Epithelial cell of proximal tubule (primary cell): ENCODE measurements at regions not wholly inside any gene's neighbourhood (a gene's known extent, or its start where the extent isn't known, plus 50 kb on each side); places are given as distances from the start of the nearest gene placed in this dataset.
"Not testable (repeated sequence)": the region's sequence is repeated elsewhere in the genome, so short reads cannot be mapped to it uniquely, and the experiment has no call there.

ENCODE experiments used
- DNase-seq: peaks from one replicate; pipeline ENCODE4 v3.0.0-alpha.2; 2011; ENCODE audit warnings: low read depth
- H3K4me3 ChIP-seq: 2 replicates; pipeline ENCODE4 v1.5.1; 2011; ENCODE audit warnings: low read depth, mild to moderate bottlenecking, low read length
- TF ChIP-seq, protein P1 (sequence below): conservative IDR thresholded peaks from 2 replicates; pipeline ENCODE4 v1.5.1; 2012; ENCODE audit warnings: low read depth, mild to moderate bottlenecking, low read length

GRCh38 chrX:40391662-40392061 lies 189.1 kb upstream of the ATP6AP2 start:
- no peak for DNase-seq
- H3K4me3 ChIP-seq, result no peak overlapping the region
- TF ChIP-seq, protein P1, sequence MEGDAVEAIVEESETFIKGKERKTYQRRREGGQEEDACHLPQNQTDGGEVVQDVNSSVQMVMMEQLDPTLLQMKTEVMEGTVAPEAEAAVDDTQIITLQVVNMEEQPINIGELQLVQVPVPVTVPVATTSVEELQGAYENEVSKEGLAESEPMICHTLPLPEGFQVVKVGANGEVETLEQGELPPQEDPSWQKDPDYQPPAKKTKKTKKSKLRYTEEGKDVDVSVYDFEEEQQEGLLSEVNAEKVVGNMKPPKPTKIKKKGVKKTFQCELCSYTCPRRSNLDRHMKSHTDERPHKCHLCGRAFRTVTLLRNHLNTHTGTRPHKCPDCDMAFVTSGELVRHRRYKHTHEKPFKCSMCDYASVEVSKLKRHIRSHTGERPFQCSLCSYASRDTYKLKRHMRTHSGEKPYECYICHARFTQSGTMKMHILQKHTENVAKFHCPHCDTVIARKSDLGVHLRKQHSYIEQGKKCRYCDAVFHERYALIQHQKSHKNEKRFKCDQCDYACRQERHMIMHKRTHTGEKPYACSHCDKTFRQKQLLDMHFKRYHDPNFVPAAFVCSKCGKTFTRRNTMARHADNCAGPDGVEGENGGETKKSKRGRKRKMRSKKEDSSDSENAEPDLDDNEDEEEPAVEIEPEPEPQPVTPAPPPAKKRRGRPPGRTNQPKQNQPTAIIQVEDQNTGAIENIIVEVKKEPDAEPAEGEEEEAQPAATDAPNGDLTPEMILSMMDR, result no peak

- no peak overlapping the region for H3K4me3 ChIP-seq
- no peak for DNase-seq
- TF ChIP-seq, protein P1, result no peak
These were observed 191.2 kb upstream of the ATP6AP2 start for GRCh38 chrX:40389555-40389954.

- DNase-seq, result no peak
- no peak overlapping the region for H3K4me3 ChIP-seq
- TF ChIP-seq, protein P1, result no peak
These were observed 192.3 kb upstream of the ATP6AP2 start for GRCh38 chrX:40388441-40388840.

- DNase-seq, H3K4me3 ChIP-seq: not testable (repeated sequence)
These were observed 192.9 kb upstream of the ATP6AP2 start for GRCh38 chrX:40387869-40388268.

DNA sequence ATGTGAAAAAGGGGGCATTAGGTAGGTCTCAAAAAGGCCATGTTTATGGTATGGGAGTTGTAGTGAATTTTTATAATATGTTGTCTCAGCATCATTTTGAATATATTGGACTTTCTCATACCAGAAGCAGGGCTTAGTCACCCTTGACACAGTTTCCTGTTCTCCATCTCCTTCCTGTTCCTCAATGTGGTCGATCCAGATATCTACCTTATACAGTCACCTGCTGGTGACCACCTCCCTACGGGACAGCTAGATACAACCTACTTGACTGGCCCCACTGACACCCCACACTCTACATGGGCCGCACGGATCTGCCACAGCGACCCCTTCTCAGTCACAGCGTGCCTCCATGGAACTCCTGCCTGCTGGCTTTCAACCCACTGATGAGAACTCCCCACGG lies 193.5 kb upstream of the ATP6AP2 start:
- not testable (repeated sequence) for DNase-seq

GRCh38 chrX:40385682-40386081 lies 195.1 kb upstream of the ATP6AP2 start:
- H3K4me3 ChIP-seq, result no peak overlapping the region
- TF ChIP-seq, protein P1, result no peak
- no peak for DNase-seq

More for the DNA sequence above, 193.5 kb upstream of the ATP6AP2 start:
- not testable (repeated sequence) for H3K4me3 ChIP-seq

GRCh38 chrX:40385256-40385655 lies 195.5 kb upstream of the ATP6AP2 start:
- DNase-seq, result no peak
- TF ChIP-seq, protein P1, result no peak

GRCh38 chrX:40383969-40384368 lies 196.8 kb upstream of the ATP6AP2 start:
- TF ChIP-seq, protein P1, result no peak
- no peak overlapping the region for H3K4me3 ChIP-seq
- DNase-seq, result peak; percentile 56

More at GRCh38 chrX:40385256-40385655, 195.5 kb upstream of the ATP6AP2 start:
- no peak overlapping the region for H3K4me3 ChIP-seq
